ENCODE measurements at regions not wholly inside any gene's neighbourhood (a gene's known extent, or its start where the extent isn't known, plus 50 kb on each side); places are given as distances from the start of the nearest gene placed in this dataset.

- TF ChIP-seq, protein P1, sequence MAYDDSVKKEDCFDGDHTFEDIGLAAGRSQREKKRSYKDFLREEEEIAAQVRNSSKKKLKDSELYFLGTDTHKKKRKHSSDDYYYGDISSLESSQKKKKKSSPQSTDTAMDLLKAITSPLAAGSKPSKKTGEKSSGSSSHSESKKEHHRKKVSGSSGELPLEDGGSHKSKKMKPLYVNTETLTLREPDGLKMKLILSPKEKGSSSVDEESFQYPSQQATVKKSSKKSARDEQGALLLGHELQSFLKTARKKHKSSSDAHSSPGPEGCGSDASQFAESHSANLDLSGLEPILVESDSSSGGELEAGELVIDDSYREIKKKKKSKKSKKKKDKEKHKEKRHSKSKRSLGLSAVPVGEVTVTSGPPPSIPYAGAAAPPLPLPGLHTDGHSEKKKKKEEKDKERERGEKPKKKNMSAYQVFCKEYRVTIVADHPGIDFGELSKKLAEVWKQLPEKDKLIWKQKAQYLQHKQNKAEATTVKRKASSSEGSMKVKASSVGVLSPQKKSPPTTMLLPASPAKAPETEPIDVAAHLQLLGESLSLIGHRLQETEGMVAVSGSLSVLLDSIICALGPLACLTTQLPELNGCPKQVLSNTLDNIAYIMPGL (CRISPR knock-in tag; IDR thresholded peaks at IDR 0.05), result no peak
- TF ChIP-seq ATF1 (CRISPR knock-in tag; IDR thresholded peaks at IDR 0.05) (no peak), ETV6 (CRISPR knock-in tag; IDR thresholded peaks at IDR 0.05) (no peak), NFATC4 (CRISPR knock-in tag; IDR thresholded peaks at IDR 0.05) (no peak), RELA (CRISPR knock-in tag; IDR thresholded peaks at IDR 0.05; ENCODE audit: borderline replicate concordance) (no peak)
- TF ChIP-seq, protein P2, sequence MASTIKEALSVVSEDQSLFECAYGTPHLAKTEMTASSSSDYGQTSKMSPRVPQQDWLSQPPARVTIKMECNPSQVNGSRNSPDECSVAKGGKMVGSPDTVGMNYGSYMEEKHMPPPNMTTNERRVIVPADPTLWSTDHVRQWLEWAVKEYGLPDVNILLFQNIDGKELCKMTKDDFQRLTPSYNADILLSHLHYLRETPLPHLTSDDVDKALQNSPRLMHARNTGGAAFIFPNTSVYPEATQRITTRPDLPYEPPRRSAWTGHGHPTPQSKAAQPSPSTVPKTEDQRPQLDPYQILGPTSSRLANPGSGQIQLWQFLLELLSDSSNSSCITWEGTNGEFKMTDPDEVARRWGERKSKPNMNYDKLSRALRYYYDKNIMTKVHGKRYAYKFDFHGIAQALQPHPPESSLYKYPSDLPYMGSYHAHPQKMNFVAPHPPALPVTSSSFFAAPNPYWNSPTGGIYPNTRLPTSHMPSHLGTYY (CRISPR knock-in tag; IDR thresholded peaks at IDR 0.05), result no peak
Measured at GRCh38 chr2:14079576-14079975, 552.9 kb upstream of the LRATD1 start (continued).

DNA sequence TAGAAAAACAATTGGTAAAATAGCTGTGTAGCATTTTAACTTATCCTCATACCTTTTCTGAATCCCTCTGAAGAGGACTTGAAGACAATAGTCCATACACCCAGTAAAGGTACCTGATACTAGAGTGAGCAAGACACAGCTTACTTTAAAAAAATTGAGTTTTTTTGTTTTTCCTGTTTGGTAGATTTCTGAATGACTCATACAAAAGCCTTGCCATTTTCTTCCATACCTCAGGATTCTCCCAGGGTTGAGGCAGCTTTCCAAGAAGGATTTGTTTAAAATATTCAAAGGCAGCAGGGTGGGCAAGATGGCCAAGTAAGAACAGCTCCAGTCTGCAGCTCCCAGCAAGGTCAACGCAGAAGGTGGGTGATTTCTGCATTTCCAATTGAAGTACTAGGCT is 551.0 kb upstream of the LRATD1 start:
- no peak for DNase-seq (ENCODE audit: low spot score)
- ChIA-PET POLR2A (no interaction called here), CTCF (no interaction called here)
- no peak overlapping the region for H3K4me3 Mint-ChIP-seq
- peaks cover 3% of the 10 kb centered on the region for H3K27me3 Mint-ChIP-seq (ENCODE audit: low read depth)
- no peak for ATAC-seq
- peaks cover 13% of the 10 kb centered on the region for H3K36me3 Mint-ChIP-seq
- TF ChIP-seq SMAD3 (CRISPR knock-in tag; IDR thresholded peaks at IDR 0.05; ENCODE audit: borderline replicate concordance) (no peak), CREM (CRISPR knock-in tag; IDR thresholded peaks at IDR 0.05) (no peak), NR2C2 (CRISPR knock-in tag; IDR thresholded peaks at IDR 0.05) (no peak), ZNF396 (CRISPR knock-in tag; IDR thresholded peaks at IDR 0.05; ENCODE audit: borderline replicate concordance) (no peak), ZNF512 (CRISPR knock-in tag; IDR thresholded peaks at IDR 0.05; ENCODE audit: borderline replicate concordance) (no peak), NFE2L1 (CRISPR knock-in tag; IDR thresholded peaks at IDR 0.05) (no peak), TP53 (CRISPR knock-in tag; IDR thresholded peaks at IDR 0.05) (no peak), JAZF1 (CRISPR knock-in tag; IDR thresholded peaks at IDR 0.05) (no peak), SP1 (CRISPR knock-in tag; conservative IDR thresholded peaks at IDR 0.05) (no peak), SMAD4 (CRISPR knock-in tag; IDR thresholded peaks at IDR 0.05) (no peak), ESRRA (CRISPR knock-in tag; IDR thresholded peaks at IDR 0.05; ENCODE audit: borderline replicate concordance) (no peak), GABPB1 (CRISPR knock-in tag; IDR thresholded peaks at IDR 0.05) (no peak)
- TF ChIP-seq, protein P2 (CRISPR knock-in tag; IDR thresholded peaks at IDR 0.05), result no peak
- TF ChIP-seq, protein P3, sequence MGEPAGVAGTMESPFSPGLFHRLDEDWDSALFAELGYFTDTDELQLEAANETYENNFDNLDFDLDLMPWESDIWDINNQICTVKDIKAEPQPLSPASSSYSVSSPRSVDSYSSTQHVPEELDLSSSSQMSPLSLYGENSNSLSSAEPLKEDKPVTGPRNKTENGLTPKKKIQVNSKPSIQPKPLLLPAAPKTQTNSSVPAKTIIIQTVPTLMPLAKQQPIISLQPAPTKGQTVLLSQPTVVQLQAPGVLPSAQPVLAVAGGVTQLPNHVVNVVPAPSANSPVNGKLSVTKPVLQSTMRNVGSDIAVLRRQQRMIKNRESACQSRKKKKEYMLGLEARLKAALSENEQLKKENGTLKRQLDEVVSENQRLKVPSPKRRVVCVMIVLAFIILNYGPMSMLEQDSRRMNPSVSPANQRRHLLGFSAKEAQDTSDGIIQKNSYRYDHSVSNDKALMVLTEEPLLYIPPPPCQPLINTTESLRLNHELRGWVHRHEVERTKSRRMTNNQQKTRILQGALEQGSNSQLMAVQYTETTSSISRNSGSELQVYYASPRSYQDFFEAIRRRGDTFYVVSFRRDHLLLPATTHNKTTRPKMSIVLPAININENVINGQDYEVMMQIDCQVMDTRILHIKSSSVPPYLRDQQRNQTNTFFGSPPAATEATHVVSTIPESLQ (CRISPR knock-in tag; IDR thresholded peaks at IDR 0.05), result no peak
- TF ChIP-seq, protein P4, sequence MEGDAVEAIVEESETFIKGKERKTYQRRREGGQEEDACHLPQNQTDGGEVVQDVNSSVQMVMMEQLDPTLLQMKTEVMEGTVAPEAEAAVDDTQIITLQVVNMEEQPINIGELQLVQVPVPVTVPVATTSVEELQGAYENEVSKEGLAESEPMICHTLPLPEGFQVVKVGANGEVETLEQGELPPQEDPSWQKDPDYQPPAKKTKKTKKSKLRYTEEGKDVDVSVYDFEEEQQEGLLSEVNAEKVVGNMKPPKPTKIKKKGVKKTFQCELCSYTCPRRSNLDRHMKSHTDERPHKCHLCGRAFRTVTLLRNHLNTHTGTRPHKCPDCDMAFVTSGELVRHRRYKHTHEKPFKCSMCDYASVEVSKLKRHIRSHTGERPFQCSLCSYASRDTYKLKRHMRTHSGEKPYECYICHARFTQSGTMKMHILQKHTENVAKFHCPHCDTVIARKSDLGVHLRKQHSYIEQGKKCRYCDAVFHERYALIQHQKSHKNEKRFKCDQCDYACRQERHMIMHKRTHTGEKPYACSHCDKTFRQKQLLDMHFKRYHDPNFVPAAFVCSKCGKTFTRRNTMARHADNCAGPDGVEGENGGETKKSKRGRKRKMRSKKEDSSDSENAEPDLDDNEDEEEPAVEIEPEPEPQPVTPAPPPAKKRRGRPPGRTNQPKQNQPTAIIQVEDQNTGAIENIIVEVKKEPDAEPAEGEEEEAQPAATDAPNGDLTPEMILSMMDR (IDR thresholded peaks at IDR 0.05), result no peak
- TF ChIP-seq, protein P5, sequence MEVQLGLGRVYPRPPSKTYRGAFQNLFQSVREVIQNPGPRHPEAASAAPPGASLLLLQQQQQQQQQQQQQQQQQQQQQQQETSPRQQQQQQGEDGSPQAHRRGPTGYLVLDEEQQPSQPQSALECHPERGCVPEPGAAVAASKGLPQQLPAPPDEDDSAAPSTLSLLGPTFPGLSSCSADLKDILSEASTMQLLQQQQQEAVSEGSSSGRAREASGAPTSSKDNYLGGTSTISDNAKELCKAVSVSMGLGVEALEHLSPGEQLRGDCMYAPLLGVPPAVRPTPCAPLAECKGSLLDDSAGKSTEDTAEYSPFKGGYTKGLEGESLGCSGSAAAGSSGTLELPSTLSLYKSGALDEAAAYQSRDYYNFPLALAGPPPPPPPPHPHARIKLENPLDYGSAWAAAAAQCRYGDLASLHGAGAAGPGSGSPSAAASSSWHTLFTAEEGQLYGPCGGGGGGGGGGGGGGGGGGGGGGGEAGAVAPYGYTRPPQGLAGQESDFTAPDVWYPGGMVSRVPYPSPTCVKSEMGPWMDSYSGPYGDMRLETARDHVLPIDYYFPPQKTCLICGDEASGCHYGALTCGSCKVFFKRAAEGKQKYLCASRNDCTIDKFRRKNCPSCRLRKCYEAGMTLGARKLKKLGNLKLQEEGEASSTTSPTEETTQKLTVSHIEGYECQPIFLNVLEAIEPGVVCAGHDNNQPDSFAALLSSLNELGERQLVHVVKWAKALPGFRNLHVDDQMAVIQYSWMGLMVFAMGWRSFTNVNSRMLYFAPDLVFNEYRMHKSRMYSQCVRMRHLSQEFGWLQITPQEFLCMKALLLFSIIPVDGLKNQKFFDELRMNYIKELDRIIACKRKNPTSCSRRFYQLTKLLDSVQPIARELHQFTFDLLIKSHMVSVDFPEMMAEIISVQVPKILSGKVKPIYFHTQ (CRISPR knock-in tag; IDR thresholded peaks at IDR 0.05), result no peak
- peaks cover 34% of the 10 kb centered on the region for H3K9me3 Mint-ChIP-seq
- H3K27ac Mint-ChIP-seq, result no peak overlapping the region
- peaks cover 18% of the 10 kb centered on the region for H3K4me1 Mint-ChIP-seq

All from WTC11 (cell line).